ENCODE measurements at regions not wholly inside any gene's neighbourhood (a gene's known extent, or its start where the extent isn't known, plus 50 kb on each side); places are given as distances from the start of the nearest gene placed in this dataset.

GRCh38 chr6:148653138-148653776, 93.6 kb upstream of the UST start:
- DNase-seq, result no peak

DNA sequence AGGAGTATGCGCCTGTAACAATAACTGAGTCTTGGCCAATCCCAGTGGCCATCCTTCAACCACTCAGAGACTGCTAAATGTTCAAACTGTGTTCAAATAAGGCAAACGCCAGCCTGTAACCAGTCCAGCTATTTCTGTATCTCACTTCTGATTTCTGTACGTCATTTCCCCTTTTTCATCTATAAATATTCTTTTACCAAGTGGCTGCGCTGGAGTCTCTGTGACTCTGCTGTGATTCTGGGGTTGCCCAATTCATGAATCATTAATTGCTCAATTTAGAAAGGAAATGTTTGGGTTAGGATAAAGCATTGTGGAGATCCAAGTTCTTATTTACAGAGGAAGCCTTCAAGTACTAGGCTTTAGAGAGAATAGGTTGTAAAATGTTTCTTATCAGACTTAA, 89.8 kb upstream of the UST start:
- DNase-seq, result no peak

GRCh38 chr6:148658681-148659430, 88.0 kb upstream of the UST start:
- DNase-seq, result no peak

GRCh38 chr6:148667395-148667794, 79.4 kb upstream of the UST start:
- no peak for DNase-seq

DNA sequence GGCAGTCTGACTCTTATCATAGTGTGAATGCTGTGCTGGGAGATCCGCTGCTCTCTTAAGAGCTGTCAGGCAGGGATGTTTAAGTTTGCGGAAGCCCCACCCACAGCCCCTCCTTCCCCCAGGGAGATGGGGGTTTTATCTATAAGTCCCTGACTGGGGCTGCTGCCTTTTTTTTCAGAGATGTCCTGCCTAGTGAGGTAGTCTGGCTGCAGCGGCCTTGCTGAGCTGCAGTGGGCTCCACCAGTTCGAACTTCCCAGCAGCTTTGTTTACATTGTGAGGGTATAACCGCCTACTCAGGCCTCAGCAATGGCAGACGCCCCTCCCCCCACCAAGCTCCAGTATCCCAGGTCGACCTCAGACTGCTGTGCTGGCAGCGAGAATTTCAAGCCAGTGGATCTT, 75.7 kb upstream of the UST start:
- DNase-seq, result no peak

DNA sequence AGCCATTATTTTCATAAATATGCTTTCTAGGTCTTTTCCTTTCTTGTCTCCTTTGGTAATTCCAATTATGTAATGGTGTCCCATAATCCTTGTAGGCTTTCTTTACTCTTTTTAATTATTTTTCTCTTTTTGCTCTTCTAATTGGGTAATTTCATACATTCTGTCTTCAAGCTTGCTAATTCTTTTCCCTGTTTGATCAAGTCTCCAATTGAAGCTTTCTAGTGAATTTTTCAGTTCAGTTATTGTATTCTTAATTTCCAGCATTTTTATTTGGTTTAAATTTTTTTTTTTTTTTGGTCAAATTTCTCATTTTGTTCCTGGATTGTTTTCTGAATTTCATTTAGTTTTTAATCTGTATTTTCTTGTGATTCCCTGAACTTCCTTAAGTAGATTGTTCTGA, 74.9 kb upstream of the UST start:
- DNase-seq, result no peak

DNA sequence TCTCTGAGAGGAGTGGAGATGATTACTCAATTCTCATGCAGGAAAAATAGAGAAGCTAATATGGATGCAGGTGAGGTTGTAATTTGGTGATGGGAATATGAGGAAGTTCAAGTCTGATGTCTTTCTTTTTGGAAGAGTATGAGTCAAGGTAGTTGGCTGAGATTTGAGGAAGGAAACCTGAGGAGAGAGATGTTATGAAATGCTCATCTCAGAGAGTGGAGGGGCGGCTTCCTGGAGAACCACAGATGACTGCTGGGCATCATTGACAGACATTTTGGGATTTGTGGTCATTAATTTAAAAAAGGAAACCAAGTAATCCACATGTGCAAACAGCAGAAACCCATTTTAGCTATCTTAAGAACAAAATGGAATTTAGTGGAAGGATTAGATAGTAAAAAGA, 72.5 kb upstream of the UST start:
- DNase-seq, result no peak

GRCh38 chr6:148677594-148678476, 69.0 kb upstream of the UST start:
- no peak for DNase-seq

DNA sequence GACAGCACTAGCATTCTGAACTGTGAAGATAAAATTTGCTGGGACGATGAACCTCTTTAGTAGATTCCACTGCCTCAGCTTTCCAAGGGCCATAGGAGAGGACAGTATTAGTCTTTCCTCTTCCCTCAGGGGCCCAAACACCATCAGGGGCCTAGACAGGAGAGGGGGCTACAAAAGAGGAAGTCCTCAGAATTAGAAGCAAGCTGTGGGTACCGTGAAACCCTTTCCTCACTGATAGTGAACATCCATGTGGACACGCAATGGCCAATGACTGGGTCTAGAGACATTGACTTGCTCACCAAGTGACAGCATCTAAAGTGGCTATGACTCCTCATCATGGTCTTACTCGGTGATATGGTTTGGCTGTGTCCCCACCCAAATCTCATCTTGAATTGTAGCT, 68.1 kb upstream of the UST start:
- DNase-seq, result no peak

- DNase-seq, result no peak
Measured at GRCh38 chr6:148681666-148682065, 65.2 kb upstream of the UST start.

DNA sequence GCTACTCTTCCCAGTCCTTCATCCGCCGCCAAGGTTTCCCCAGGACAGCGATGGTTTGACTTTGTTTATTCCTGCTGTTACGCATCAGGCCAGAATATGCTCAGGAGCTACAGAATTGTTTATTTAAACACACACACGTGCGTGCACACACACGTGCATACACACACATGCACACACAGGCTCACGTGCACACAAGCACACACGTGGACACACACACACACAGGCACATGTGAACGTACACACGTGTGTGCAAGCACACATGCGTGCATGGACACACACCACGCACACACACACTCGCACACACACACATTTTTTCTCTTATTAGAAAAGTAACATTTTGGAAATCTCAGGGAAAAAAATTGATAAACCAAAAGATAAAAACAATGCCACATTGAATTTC, 64.6 kb upstream of the UST start:
- no peak for DNase-seq

DNA sequence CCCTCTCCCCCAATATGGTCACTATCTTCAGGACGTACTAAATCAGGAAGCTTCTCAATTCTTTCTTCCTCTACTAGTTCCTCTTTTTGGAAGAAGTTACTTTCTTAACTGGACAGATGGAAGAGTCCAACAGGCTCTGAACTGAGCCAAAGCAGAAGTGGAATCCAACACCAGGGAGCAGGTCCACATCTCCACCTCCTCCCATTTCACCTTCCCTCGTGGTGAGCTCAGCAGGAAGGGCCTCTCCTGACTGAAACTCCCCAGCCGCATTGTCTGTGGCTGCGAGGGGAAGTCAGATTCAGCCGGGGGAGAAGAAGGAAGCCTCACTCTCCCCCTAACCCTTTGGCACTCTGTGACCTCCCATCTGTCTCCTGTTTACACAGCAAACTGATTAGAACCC, 63.8 kb upstream of the UST start:
- no peak for DNase-seq

- DNase-seq, result no peak
Measured at GRCh38 chr6:148689168-148689567, 57.7 kb upstream of the UST start.

- DNase-seq, result no peak
Measured at GRCh38 chr6:148693882-148694484, 52.8 kb upstream of the UST start.
